DND-41 (cell line): ENCODE measurements at regions not wholly inside any gene's neighbourhood (a gene's known extent, or its start where the extent isn't known, plus 50 kb on each side); places are given as distances from the start of the nearest gene placed in this dataset.

ENCODE experiments used
- EZH2 ChIP-seq: IDR thresholded peaks from 3 replicates; pipeline ENCODE4 v1.6.1; 2012; ENCODE audit warnings: borderline replicate concordance, low read depth, mild to moderate bottlenecking, moderate library complexity, low read length, inconsistent platforms; ENCODE audit not compliant: severe bottlenecking
- TF ChIP-seq, protein P1 (sequence below): IDR thresholded peaks from 2 replicates; pipeline ENCODE4 v1.5.1; 2012; ENCODE audit warnings: borderline replicate concordance, low read length, moderate library complexity, mild to moderate bottlenecking; ENCODE audit not compliant: poor library complexity, severe bottlenecking; ENCODE audit errors: extremely low read depth

DNA sequence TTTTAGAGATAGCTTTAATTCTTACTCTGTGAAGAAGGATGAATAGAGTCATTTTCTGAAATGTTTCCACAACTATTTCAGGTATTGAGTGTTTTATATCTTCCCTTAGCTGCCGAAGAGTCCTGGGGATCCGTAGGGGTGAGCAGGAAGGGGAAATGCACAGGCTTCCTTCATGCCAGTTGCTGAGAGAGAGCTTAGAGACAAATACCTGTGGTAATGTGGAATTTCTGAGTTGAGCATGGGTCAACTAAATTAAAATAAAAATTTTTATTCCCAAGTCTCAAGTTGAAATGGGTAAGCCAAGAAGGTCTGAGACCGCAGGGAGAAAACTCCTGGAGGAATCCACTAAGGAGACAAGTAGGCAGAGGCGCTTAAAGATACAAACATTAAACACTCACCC is 185.7 kb downstream of the DAD1 start:
- TF ChIP-seq EZH2: no peak
- TF ChIP-seq, protein P1, sequence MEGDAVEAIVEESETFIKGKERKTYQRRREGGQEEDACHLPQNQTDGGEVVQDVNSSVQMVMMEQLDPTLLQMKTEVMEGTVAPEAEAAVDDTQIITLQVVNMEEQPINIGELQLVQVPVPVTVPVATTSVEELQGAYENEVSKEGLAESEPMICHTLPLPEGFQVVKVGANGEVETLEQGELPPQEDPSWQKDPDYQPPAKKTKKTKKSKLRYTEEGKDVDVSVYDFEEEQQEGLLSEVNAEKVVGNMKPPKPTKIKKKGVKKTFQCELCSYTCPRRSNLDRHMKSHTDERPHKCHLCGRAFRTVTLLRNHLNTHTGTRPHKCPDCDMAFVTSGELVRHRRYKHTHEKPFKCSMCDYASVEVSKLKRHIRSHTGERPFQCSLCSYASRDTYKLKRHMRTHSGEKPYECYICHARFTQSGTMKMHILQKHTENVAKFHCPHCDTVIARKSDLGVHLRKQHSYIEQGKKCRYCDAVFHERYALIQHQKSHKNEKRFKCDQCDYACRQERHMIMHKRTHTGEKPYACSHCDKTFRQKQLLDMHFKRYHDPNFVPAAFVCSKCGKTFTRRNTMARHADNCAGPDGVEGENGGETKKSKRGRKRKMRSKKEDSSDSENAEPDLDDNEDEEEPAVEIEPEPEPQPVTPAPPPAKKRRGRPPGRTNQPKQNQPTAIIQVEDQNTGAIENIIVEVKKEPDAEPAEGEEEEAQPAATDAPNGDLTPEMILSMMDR: no peak
